Mesendoderm (in vitro differentiated cells): ENCODE measurements at regions not wholly inside any gene's neighbourhood (a gene's known extent, or its start where the extent isn't known, plus 50 kb on each side); places are given as distances from the start of the nearest gene placed in this dataset. TPM values are rescaled to one million over a fixed set of nuclear protein-coding genes. Genes with fewer than 3 reads are reported as not detected.

Experiments
- DNase-seq: peaks from one replicate; pipeline ENCODE4 v3.0.0; 2013
- H2AK5ac ChIP-seq: 2 replicates; pipeline ENCODE4 v1.6.1; 2013; ENCODE audit warnings: low read length, inconsistent platforms
- H2BK120ac ChIP-seq: 2 replicates; pipeline ENCODE4 v1.6.1; 2013; ENCODE audit warnings: low read depth, mild to moderate bottlenecking, low read length, moderate library complexity, mixed read lengths
- H2BK15ac ChIP-seq: replicated peaks from 2 replicates; pipeline ENCODE4 v1.6.1; 2013; ENCODE audit warnings: low read depth, mild to moderate bottlenecking, moderate library complexity
- H2BK5ac ChIP-seq: 2 replicates; pipeline ENCODE4 v1.6.1; 2013; ENCODE audit warnings: low read length, inconsistent platforms
- H3K18ac ChIP-seq: 2 replicates; pipeline ENCODE4 v1.6.1; 2013; ENCODE audit warnings: mild to moderate bottlenecking, low read length, mixed read lengths
- H3K23ac ChIP-seq: one replicate; pipeline ENCODE4 v1.6.1; 2013; ENCODE audit warnings: low read length
- H3K27ac ChIP-seq: 2 replicates; pipeline ENCODE4 v1.5.1; 2013; ENCODE audit warnings: low read depth, mild to moderate bottlenecking, inconsistent platforms, low read length, moderate library complexity
- H3K27me3 ChIP-seq: 2 replicates; pipeline ENCODE4 v1.6.1; 2013; ENCODE audit warnings: low read length, control low read depth, mild to moderate bottlenecking, inconsistent platforms; ENCODE audit not compliant: insufficient read depth, poor library complexity
- H3K36me3 ChIP-seq: 2 replicates; pipeline ENCODE4 v1.6.1; 2013; ENCODE audit warnings: low read length, inconsistent platforms; ENCODE audit not compliant: control insufficient read depth, insufficient read depth
- H3K4ac ChIP-seq: one replicate; pipeline ENCODE4 v1.6.1; 2013; ENCODE audit warnings: low read depth, mild to moderate bottlenecking, low read length, moderate library complexity
- H3K4me1 ChIP-seq: 2 replicates; pipeline ENCODE4 v1.6.1; 2013; ENCODE audit warnings: low read depth, low read length, inconsistent platforms; ENCODE audit not compliant: control insufficient read depth
- H3K4me2 ChIP-seq: 2 replicates; pipeline ENCODE4 v1.6.1; 2013; ENCODE audit warnings: low read length
- H3K4me3 ChIP-seq: 2 replicates; pipeline ENCODE4 v1.5.1; 2013; ENCODE audit warnings: mild to moderate bottlenecking, low read length
- H3K56ac ChIP-seq: one replicate; pipeline ENCODE4 v1.6.1; 2013; ENCODE audit warnings: low read length
- H3K79me1 ChIP-seq: 2 replicates; pipeline ENCODE4 v1.6.1; 2013; ENCODE audit warnings: low read length, inconsistent platforms
- H3K79me2 ChIP-seq: 2 replicates; pipeline ENCODE4 v1.6.1; 2013; ENCODE audit warnings: mild to moderate bottlenecking, low read length; ENCODE audit not compliant: control insufficient read depth, insufficient read depth
- H3K9ac ChIP-seq: 2 replicates; pipeline ENCODE4 v1.6.1; 2013; ENCODE audit warnings: low read length, inconsistent platforms
- H4K5ac ChIP-seq: one replicate; pipeline ENCODE4 v1.6.1; 2013; ENCODE audit warnings: low read length
- H4K8ac ChIP-seq: one replicate; pipeline ENCODE4 v1.6.1; 2013; ENCODE audit warnings: low read depth, mild to moderate bottlenecking, control low read depth, low read length, moderate library complexity
- WGBS: extraction: QIAGEN DNeasy Blood & Tissue Kit; methylation state at CpG from one replicate; pipeline ENCODE4 v1.1.7; 2013; ENCODE audit warnings: low lambda C conversion rate, missing lambda C conversion rate; ENCODE audit not compliant: insufficient coverage; ENCODE audit errors: extremely low coverage; 5-methylcytosine and 5-hydroxymethylcytosine counted together
- small RNA-seq: library from polyadenylated mRNA; stranded (forward); fragments of <200 nt; extraction: miRNeasy Mini kit (QIAGEN cat#:217004); gene quantifications from one replicate; pipeline ENCODE3, GENCODE V24; 2013; ENCODE audit not compliant: insufficient read depth

GRCh38 chr5:91217859-91218258 lies 165.3 kb downstream of the ARRDC3 start:
- no CpG with 5 or more reads among the region's 1 CpG for WGBS
- Histone ChIP-seq H2AK5ac (no peak overlapping the region), H3K9ac (no peak overlapping the region), H3K79me1 (no peaks in the 10 kb centered on the region), H3K4me2 (no peak overlapping the region), H4K8ac (no peak overlapping the region), H4K5ac (no peak overlapping the region), H3K4me1 (no peaks in the 10 kb centered on the region), H3K18ac (no peak overlapping the region), H3K4ac (no peak overlapping the region), H3K27me3 (no peaks in the 10 kb centered on the region), H3K36me3 (no peaks in the 10 kb centered on the region), H2BK120ac (no peak overlapping the region), H3K79me2 (no peaks in the 10 kb centered on the region), H3K56ac (no peak overlapping the region), H3K4me3 (no peak overlapping the region), H2BK5ac (no peak overlapping the region), H2BK15ac (no peak overlapping the region), H3K23ac (no peak overlapping the region), H3K27ac (no peak overlapping the region)
- DNase-seq, result no peak

GRCh38 chr5:91214571-91214970 lies 168.5 kb downstream of the ARRDC3 start:
- Histone ChIP-seq H3K36me3 (no peaks in the 10 kb centered on the region), H2BK15ac (no peak overlapping the region), H3K27ac (no peak overlapping the region), H3K9ac (no peak overlapping the region), H3K4me1 (no peaks in the 10 kb centered on the region), H2BK120ac (no peak overlapping the region), H2BK5ac (no peak overlapping the region), H3K56ac (no peak overlapping the region), H3K4ac (no peak overlapping the region), H3K79me1 (no peaks in the 10 kb centered on the region), H3K18ac (no peak overlapping the region), H4K8ac (no peak overlapping the region), H3K4me2 (no peak overlapping the region), H3K4me3 (no peak overlapping the region), H3K23ac (no peak overlapping the region), H4K5ac (no peak overlapping the region), H2AK5ac (no peak overlapping the region), H3K27me3 (no peaks in the 10 kb centered on the region), H3K79me2 (no peaks in the 10 kb centered on the region)
- DNase-seq, result no peak
- WGBS, result no CpG with 5 or more reads among the region's 4 CpGs

Small RNAs in the stretch of these regions (small RNA-seq; reads per million reads assigned to genes)
- gene RF00017, result not detected
- not detected for gene RNU4-90P
